GM12878 (cell line): ENCODE measurements at regions not wholly inside any gene's neighbourhood (a gene's known extent, or its start where the extent isn't known, plus 50 kb on each side); places are given as distances from the start of the nearest gene placed in this dataset.

Experiments used
- ATF2 ChIP-seq: IDR thresholded peaks from 2 replicates; pipeline ENCODE4 v1.6.1; 2012; ENCODE audit warnings: low read length, inconsistent platforms
- BRCA1 ChIP-seq: IDR thresholded peaks from 2 replicates; pipeline ENCODE4 v1.6.1; 2011; ENCODE audit warnings: low read depth, low read length, improper control_type of control experiment
- CTCF ChIP-seq, 3 experiments: IDR thresholded peaks in 2 of 3; conservative IDR thresholded peaks in 1 of 3; 2 replicates each; pipeline ENCODE4 v1.5.1; 2011; ENCODE audit warnings: low read depth in 3 of 3, low read length in 3 of 3, mild to moderate bottlenecking in 3 of 3, control low read depth in 2 of 3, moderate library complexity in 2 of 3, inconsistent platforms in 1 of 3, mixed read lengths in 1 of 3; ENCODE audit not compliant: control insufficient read depth in 2 of 3, insufficient read depth in 1 of 3; ENCODE audit errors: extremely low read depth in 1 of 3
- KDM1A ChIP-seq: fragments of 200-600 bp; sonication (generic); IDR thresholded peaks from 2 replicates; pipeline ENCODE4 v1.6.1; 2016; ENCODE audit warnings: borderline replicate concordance
- REST ChIP-seq: IDR thresholded peaks from 2 replicates; pipeline ENCODE4 v1.6.1; 2012; ENCODE audit warnings: mild to moderate bottlenecking, low read depth, low read length
- STAT3 ChIP-seq: IDR thresholded peaks from 2 replicates; pipeline ENCODE4 v1.6.1; 2011; ENCODE audit warnings: low read depth, low read length, improper control_type of control experiment

- no peak for TF ChIP-seq KDM1A
- TF ChIP-seq STAT3, result no peak
- TF ChIP-seq REST, result no peak
- no peak for TF ChIP-seq BRCA1
- no peak for TF ChIP-seq CTCF (IDR thresholded peaks at IDR 0.05 in 2 of 3, conservative IDR thresholded peaks at IDR 0.05 in 1 of 3; ENCODE audit: control insufficient read depth in 2 of 3, extremely low read depth in 1 of 3, insufficient read depth in 1 of 3, low read depth in 3 of 3, low read length in 3 of 3)
- no peak for TF ChIP-seq ATF2
Observed at GRCh38 chr3:89679686-89680085, 572.3 kb downstream of the EPHA3 start.
